ENCODE measurements at regions not wholly inside any gene's neighbourhood (a gene's known extent, or its start where the extent isn't known, plus 50 kb on each side); places are given as distances from the start of the nearest gene placed in this dataset.

- no peak for DNase-seq (ENCODE audit: low read depth in 2 of 2)
These were observed 118.8 kb upstream of the RPS23 start for GRCh38 chr5:82396871-82397514.

- DNase-seq (ENCODE audit: low read depth in 2 of 2) = no peak
These were observed 118.2 kb upstream of the RPS23 start for GRCh38 chr5:82396396-82396795.

GRCh38 chr5:82393951-82394350, 115.8 kb upstream of the RPS23 start:
- no peak for DNase-seq (ENCODE audit: low read depth in 2 of 2)

DNA sequence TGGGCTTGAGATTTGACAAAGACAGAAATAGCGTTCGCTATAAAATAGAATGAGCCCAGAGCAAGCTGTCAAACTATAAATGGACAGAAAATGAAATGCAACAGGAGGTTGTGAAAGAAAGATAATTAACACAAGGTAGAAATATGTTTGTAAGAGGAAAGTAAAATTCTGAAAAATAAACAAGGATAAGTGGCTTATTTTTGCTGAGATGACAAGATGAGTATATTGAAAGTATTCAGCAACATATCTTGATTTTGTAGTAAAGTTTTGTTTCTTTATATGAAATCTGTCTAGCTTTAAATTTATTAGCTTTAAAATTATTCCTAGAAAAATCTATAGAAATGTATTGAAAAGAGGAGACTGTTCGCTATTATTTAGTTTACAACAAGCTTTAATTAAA, 111.9 kb upstream of the RPS23 start:
- no peak for DNase-seq (ENCODE audit: low read depth in 2 of 2)

DNA sequence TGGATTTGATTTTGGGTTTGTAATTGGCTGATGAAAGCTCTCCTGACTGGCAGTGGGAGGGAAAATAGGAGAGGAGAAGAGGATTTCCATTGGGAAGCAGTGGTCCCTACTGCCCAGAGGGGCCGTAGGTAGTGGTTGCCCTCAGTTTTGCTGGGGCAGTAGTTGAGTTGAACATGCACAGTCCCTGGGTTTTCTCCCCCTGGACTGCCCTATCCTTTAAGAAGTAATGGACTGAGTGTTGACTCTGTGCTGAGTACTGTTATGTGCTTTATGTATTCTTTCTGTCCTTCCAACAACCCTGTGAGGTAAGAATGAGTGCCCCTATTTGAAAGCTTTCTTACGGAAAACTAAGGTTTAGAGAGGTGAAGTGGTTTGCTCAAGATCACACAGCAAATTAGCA, 111.2 kb upstream of the RPS23 start:
- no peak for DNase-seq (ENCODE audit: low read depth in 2 of 2)

DNA sequence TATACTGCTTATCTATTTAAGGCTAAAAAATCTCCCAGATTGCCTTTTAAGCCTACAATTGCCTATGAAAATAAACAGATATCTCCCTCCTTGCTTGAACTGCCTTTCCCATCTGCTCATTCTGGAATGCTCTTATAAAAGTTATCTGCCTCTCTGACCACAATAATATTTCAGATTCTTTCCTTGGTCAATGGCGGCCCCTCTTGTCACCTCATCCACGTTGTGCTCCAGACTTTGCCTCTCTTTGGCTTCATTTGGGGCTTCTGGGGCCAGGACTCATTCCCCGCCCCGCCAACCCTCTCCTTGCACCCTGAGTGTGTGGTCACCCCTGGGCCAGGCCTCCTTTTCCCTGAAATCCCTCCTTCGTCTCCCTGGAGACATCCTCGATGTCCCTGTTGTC, 110.0 kb upstream of the RPS23 start:
- DNase-seq (ENCODE audit: low read depth in 2 of 2) = no peak

- no peak for DNase-seq (ENCODE audit: low read depth in 2 of 2)
These were observed 109.6 kb upstream of the RPS23 start for GRCh38 chr5:82387819-82388166.

GRCh38 chr5:82387001-82387818, 109.1 kb upstream of the RPS23 start:
- DNase-seq (ENCODE audit: low read depth in 2 of 2) = no peak

- DNase-seq (ENCODE audit: low read depth in 2 of 2) = no peak
These were observed 108.4 kb upstream of the RPS23 start for GRCh38 chr5:82386576-82386975.

DNA sequence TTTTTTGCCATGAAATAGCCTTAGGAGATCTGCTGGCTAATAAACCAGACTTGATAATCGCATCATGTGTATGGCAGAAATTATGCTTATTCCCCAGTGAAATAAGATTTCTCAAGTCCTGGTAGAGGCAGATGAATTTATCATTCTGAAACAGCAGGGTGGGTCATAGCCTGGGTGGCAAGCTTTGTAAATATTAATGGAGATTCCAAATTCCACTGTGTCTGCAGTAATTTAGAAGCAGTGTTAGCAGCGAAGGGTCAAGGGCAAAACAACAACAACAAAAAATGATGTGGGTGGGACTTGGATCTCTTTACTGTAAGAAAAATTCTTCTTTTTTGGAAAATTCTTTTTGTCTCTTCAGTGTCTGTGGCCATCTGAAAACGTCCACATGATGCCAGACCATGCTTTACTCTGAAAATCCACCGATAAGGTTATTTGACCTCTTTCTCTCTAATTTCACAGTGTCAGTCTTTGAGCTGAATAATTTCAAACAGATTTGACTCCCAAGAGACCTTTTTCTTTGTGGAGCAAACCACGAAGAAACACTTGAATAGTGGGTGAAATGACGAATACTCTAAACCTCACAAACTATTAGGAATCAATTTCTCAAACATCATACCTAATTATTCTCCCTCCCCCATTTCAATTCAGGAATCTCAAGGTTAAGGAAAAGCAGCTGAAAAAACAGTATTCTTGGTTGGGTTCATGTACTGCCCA, 106.0 kb upstream of the RPS23 start:
- no peak for DNase-seq (ENCODE audit: low read depth in 2 of 2)

DNA sequence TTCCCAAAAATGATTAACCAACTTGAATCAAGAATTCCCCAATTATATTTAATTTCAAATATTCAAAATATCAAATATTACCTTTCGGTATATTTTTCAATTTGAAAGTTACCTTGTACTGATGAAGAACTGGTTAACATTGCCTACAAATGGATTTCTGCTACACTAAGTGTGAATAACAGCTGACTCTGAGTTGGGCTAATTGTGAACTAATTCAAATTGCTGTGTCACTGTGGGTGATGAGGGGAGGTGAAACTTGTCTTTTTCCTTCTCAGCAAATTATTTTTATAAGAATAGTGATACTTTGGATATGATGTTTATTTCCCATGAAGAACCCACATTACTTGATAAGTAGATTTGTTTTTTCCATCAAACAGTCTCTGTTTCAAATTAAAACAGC, 103.4 kb upstream of the RPS23 start:
- DNase-seq (ENCODE audit: low read depth in 2 of 2) = no peak

DNA sequence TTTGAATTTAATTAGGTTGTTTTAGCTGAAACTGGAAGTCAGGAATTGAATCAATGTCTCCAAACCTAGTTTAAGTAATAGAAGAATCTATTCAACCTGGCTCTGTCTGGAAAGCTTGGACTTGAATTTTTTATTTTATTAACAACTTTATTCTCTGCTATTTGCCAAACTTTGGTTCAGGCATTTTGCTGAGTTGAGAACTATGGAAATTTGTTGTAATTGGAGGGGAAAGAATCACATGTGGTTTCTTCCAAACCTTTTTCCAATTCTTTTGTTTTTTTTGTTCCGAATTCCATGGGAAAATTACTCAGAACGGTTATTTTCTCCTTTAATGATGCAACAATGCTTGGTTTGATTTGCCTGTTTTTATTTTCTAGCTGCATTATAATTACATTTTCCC, 98.2 kb upstream of the RPS23 start:
- DNase-seq (ENCODE audit: low read depth in 2 of 2) = no peak

DNA sequence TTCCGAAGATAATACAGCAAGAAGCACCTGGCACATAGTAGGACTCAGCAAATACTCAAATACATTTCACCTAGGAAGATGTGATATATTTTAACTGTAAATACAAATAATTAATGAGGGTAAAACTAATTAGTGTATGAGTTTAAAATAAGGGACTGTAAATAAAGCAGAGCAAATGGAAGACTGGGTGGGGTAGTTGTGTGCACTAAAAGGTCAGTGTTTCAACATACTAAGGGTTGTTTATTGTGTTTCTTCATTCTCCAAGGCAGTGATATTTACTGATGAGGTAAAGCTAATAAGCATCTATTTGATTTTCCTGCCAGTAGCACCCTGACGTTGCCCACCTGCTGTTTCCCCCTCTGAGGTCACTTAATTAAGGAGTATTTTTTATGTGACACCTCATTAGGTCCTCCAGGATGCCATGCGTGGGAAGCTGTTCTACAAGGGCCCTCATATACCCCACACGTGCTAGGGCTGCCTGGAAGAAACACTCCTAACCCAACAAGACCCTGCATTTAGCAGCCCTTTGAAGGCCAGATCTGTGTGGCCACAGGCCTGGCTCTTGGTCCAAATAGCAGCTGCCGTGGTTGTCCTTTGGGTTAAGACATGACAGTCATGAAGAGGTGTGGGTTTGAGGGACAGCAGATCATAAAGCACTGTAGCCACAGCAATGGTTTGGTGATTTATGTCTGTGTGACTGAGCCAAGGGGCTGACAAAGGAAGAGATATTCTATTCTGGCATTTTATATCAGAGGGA, 97.5 kb upstream of the RPS23 start:
- DNase-seq (ENCODE audit: low read depth in 2 of 2) = no peak

DNA sequence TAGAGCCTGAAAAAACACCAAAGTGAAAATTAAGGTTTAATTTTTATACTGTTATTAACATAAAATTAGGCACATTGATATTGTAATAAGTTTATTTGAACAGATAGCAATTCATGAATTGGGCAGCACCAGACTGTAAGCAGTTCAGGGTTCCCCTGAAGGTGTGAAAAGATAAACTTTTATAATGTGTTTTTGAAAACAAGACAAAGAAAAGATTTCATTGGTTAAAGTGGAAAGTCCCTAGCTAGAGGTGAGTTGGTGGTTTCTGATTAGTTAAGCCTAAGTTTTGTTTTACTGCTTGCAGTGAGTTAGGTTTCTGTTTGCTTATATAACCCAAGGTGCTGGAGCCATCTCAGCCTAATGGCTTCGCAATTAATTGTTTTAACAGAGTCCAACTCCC, 96.5 kb upstream of the RPS23 start:
- DNase-seq (ENCODE audit: low read depth in 2 of 2) = no peak

DNA sequence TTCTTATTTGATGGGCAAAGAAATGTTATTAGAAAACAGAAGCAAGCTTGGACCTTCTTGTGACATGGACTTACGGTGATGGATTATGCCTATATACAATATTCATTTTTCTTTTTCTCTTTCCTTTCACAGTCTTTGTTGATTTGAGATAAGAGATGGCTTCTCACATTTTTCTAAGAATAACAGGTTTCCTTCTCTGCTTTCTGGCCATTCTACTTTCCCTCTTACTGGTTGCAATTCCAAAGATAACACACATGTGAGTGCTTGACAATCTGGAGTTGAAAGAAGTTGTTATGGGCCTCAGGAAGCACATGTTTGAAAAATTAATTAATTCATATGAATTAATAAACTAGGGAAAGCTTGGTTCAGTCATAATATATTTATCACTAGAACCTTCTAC, 89.8 kb upstream of the RPS23 start:
- DNase-seq (ENCODE audit: low read depth in 2 of 2) = no peak

GRCh38 chr5:82365744-82366228, 87.6 kb upstream of the RPS23 start:
- peak in 1 of 2 experiments; percentile 34 for DNase-seq (ENCODE audit: low read depth in 2 of 2)

DNA sequence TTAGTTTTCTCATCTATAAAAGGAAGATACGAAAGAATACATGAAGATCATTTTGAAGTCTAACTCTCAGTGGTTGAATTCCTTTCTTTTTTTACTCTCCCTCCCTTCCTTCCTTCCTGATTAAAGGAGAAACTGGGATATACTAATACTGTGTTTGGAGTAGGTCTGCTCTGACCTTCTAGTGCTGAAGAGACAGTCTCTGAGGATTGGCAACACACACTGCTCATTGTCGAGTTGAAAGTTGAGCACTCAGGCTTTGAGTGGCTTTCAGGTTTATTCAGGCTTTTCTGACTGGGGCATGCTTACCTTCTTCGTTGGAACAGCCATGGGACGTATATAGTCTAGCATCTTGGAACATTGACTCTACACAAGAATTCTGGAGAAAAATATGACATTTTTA, 86.9 kb upstream of the RPS23 start:
- no peak for DNase-seq (ENCODE audit: low read depth in 2 of 2)

GRCh38 chr5:82364497-82364896, 86.3 kb upstream of the RPS23 start:
- no peak for DNase-seq (ENCODE audit: low read depth in 2 of 2)

DNA sequence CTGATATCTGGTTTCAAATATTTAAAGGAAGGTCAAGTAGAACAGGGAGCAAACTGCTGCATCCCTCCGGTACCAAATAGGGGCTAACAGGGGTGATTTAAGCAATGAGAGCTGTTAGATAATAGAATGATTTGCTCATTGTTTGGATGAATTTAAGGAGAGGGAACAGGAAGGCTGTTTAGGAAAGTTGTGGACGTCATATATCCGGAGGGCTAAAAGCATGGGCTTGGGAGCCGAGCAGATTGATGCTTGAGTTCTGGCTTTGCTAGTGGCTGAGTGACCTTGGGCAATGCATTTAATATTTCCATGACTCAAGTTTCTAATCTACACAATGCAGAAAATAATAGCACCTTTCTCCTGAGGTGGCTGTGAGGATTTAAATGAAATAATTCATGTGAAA, 85.4 kb upstream of the RPS23 start:
- no peak for DNase-seq (ENCODE audit: low read depth in 2 of 2)

DNA sequence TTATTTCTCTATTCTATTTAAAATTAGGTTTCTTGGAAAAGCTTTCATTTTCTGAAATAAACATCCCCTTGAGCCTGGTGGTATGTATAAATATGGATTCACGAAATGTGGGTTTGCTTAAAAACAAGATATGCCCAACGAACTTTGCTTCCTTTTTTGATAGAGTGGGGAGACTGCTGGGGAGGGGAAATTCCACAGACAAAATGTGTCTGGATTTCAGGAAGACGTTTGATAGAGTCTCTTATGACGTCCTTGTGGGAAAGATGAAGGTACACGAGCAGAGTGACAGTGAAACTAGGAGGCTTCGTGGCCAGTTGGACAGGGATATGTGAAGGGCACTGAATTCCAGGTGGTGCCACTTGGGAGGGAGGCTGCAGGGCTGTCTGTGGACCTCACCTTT, 84.5 kb upstream of the RPS23 start:
- no peak for DNase-seq (ENCODE audit: low read depth in 2 of 2)

GRCh38 chr5:82360022-82360421, 81.9 kb upstream of the RPS23 start:
- DNase-seq (ENCODE audit: low read depth in 2 of 2) = no peak

DNA sequence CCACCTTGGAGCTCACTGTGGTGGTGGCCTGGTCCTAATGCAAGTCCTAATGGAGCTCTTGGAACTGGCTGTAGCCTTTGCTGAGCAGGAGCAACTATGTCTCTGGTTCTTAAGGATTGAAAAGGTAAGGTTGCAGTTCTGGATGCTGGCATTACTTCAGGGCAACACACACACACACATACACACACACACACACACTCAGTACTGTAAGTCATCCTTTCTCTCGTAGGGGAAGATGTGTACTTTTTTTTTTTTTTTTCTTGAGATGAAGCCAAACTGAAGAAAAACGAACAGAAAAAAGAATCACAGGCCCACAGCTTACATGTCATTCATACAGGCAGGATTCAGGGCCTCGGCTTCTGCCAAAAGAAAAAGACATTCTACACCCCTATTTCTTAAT, 81.1 kb upstream of the RPS23 start:
- DNase-seq (ENCODE audit: low read depth in 2 of 2) = no peak
